Psoas muscle (tissue), 7 donors: ENCODE measurements at regions not wholly inside any gene's neighbourhood (a gene's known extent, or its start where the extent isn't known, plus 50 kb on each side); places are given as distances from the start of the nearest gene placed in this dataset.

Experiments
- ATAC-seq, 4 donors: fragments of 200-7000 bp; cut with Tn5 transposase; one replicate each; pipeline ENCODE4 v1.9.1; 2020; ENCODE audit warnings: moderate library complexity in 3 of 4, mild to moderate bottlenecking in 2 of 4
- DNase-seq, 2 donors: peaks; one replicate each; pipeline ENCODE4 v3.0.0-alpha.2; 2020
- H3K27ac ChIP-seq: fragments of 200-600 bp; one replicate; pipeline ENCODE4 v1.8.0; 2022
- H3K27me3 ChIP-seq, 3 donors: fragments of 200-600 bp in 1 of 3; one replicate each; pipeline versions ENCODE4 v1.6.1 to v1.8.0; 2013 to 2022; ENCODE audit warnings: low read length in 2 of 3, mild to moderate bottlenecking in 2 of 3, moderate library complexity in 1 of 3; ENCODE audit not compliant: insufficient read depth in 3 of 3
- H3K36me3 ChIP-seq, 2 donors: fragments of 200-600 bp in 1 of 2; one replicate each; pipeline versions ENCODE4 v1.6.1 to v1.8.0; 2013 to 2022; ENCODE audit warnings: low read depth in 1 of 2, mild to moderate bottlenecking in 1 of 2, moderate library complexity in 1 of 2; ENCODE audit not compliant: insufficient read depth in 1 of 2
- H3K4me1 ChIP-seq: fragments of 200-600 bp; one replicate; pipeline ENCODE4 v1.8.0; 2022
- H3K4me3 ChIP-seq: fragments of 200-600 bp; one replicate; pipeline ENCODE4 v1.8.0; 2022; ENCODE audit warnings: mild to moderate bottlenecking
- H3K9me3 ChIP-seq: fragments of 200-600 bp; one replicate; pipeline ENCODE4 v1.8.0; 2022
- WGBS, 3 donors: extraction: QIAGEN DNeasy Blood & Tissue Kit; methylation state at CpG; one replicate each; pipeline versions ENCODE4 v1.1.6 to v1.1.7; 2013; 5-methylcytosine and 5-hydroxymethylcytosine counted together
- intact Hi-C, 2 donors: fragments of 100-400 bp; cut with DNase I; formaldehyde crosslinking; loops; one replicate each; pipeline versions ENCODE4 v1.11.0 to v1.14.2; 2022
- TF ChIP-seq, protein P1 (sequence below): fragments of 200-600 bp; IDR thresholded peaks from one replicate; pipeline ENCODE4 v1.8.0; 2022; ENCODE audit warnings: antibody characterized with exemption
- donor health status: healthy with polysubstance abuse.
- donor health status: DM: no; HTN: no; CAD: no; lungs with moderate emphysema.
- donor health status: Bipolar disorder and iron deficiency.
- donor health status: healthy.
- donor health status: DM: yes; HTN: yes; CAD: no.
- donor health status: DM: no; HTN: no; CAD: no.
- donor health status: DM: yes; HTN: yes; CAD: no.

GRCh38 chr3:21260507-21260906 is 490.5 kb downstream of the ZNF385D start:
- DNase-seq (no peak), ATAC-seq (no peak)
- intact Hi-C loops, result no loop called here
- H3K36me3 ChIP-seq, result no peaks in the 10 kb centered on the region
- H3K9me3 ChIP-seq, result peaks cover 2% of the 10 kb centered on the region
- no peak overlapping the region for H3K4me3 ChIP-seq
- no peaks in the 10 kb centered on the region for H3K27me3 ChIP-seq
- no peak overlapping the region for H3K27ac ChIP-seq
- TF ChIP-seq, protein P1, sequence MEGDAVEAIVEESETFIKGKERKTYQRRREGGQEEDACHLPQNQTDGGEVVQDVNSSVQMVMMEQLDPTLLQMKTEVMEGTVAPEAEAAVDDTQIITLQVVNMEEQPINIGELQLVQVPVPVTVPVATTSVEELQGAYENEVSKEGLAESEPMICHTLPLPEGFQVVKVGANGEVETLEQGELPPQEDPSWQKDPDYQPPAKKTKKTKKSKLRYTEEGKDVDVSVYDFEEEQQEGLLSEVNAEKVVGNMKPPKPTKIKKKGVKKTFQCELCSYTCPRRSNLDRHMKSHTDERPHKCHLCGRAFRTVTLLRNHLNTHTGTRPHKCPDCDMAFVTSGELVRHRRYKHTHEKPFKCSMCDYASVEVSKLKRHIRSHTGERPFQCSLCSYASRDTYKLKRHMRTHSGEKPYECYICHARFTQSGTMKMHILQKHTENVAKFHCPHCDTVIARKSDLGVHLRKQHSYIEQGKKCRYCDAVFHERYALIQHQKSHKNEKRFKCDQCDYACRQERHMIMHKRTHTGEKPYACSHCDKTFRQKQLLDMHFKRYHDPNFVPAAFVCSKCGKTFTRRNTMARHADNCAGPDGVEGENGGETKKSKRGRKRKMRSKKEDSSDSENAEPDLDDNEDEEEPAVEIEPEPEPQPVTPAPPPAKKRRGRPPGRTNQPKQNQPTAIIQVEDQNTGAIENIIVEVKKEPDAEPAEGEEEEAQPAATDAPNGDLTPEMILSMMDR, result no peak
- WGBS, 3 donors, result 68 to 76% (median 72%) methylated on average over 5 of the region's 5 CpGs
- H3K4me1 ChIP-seq, result no peaks in the 10 kb centered on the region

GRCh38 chr3:21259896-21260295 is 491.1 kb downstream of the ZNF385D start:
- H3K4me3 ChIP-seq, result no peak overlapping the region
- H3K4me1 ChIP-seq, result no peaks in the 10 kb centered on the region
- peaks cover 4% of the 10 kb centered on the region for H3K9me3 ChIP-seq
- no peaks in the 10 kb centered on the region for H3K36me3 ChIP-seq
- WGBS, 3 donors, result 17 to 25% (median 19%) methylated on average over 3 of the region's 3 CpGs
- H3K27ac ChIP-seq, result no peak overlapping the region
- no peak for DNase-seq
- TF ChIP-seq, protein P1, result no peak
- intact Hi-C loops, result no loop called here
- H3K27me3 ChIP-seq, result no peaks in the 10 kb centered on the region
- ATAC-seq, result no peak

DNA sequence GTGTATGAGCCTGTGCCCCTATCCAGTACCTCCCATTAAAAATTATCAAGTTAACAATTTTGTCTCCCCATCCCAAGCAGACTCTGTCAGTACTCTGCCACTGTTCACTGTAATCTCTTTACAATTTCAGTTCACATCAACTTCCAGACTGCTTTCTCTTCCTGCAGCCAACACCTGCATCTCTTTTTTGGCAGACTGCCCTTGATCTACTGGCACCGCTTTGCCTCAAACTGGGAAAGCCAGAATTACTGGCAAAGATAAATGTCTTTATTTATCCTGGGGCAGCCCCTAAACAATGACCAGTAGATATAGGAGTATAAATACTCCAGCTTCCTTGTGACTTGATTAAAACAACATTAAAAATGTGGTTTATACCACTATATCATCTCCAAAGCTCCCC is 494.1 kb downstream of the ZNF385D start:
- WGBS, 3 donors, result 6 to 13% (median 11%) methylated on average over 1 of the region's 1 CpG
- no peak for ATAC-seq

GRCh38 chr3:21238661-21239060 is 512.3 kb downstream of the ZNF385D start:
- intact Hi-C loops, result no loop called here
- Histone ChIP-seq H3K27ac (no peak overlapping the region), H3K27me3 (no peaks in the 10 kb centered on the region), H3K36me3 (no peaks in the 10 kb centered on the region), H3K4me3 (no peak overlapping the region), H3K4me1 (no peaks in the 10 kb centered on the region), H3K9me3 (no peaks in the 10 kb centered on the region)
- WGBS, 3 donors, result 22 to 44% (median 27%) methylated on average over 2 of the region's 2 CpGs
- no peak for DNase-seq
- no peak for ATAC-seq
- TF ChIP-seq, protein P1, result no peak

More for the DNA sequence above, 494.1 kb downstream of the ZNF385D start:
- H3K4me1 ChIP-seq, result no peaks in the 10 kb centered on the region
- no peak overlapping the region for H3K27ac ChIP-seq
- H3K4me3 ChIP-seq, result no peak overlapping the region
- DNase-seq, result no peak
- intact Hi-C loops, result no loop called here
- TF ChIP-seq, protein P1, result no peak
- H3K27me3 ChIP-seq, result no peaks in the 10 kb centered on the region
- no peaks in the 10 kb centered on the region for H3K36me3 ChIP-seq
- H3K9me3 ChIP-seq, result peaks cover 4% of the 10 kb centered on the region

- no peaks in the 10 kb centered on the region for H3K36me3 ChIP-seq
- no peak for ATAC-seq
- H3K4me1 ChIP-seq, result no peaks in the 10 kb centered on the region
- no peak for DNase-seq
- intact Hi-C loops, result no loop called here
- H3K4me3 ChIP-seq, result no peak overlapping the region
- H3K27me3 ChIP-seq, result no peaks in the 10 kb centered on the region
- no peaks in the 10 kb centered on the region for H3K9me3 ChIP-seq
- 91 to 95% (median 94%) methylated on average over 1 of the region's 1 CpG for WGBS, 3 donors
- no peak overlapping the region for H3K27ac ChIP-seq
- TF ChIP-seq, protein P1, result no peak
Measured at GRCh38 chr3:21237638-21238037, 513.4 kb downstream of the ZNF385D start.
